ENCODE measurements at regions not wholly inside any gene's neighbourhood (a gene's known extent, or its start where the extent isn't known, plus 50 kb on each side); places are given as distances from the start of the nearest gene placed in this dataset.

GRCh38 chr6:184161-184700 is 108.1 kb upstream of the DUSP22 start:
- TF ChIP-seq, protein P1, sequence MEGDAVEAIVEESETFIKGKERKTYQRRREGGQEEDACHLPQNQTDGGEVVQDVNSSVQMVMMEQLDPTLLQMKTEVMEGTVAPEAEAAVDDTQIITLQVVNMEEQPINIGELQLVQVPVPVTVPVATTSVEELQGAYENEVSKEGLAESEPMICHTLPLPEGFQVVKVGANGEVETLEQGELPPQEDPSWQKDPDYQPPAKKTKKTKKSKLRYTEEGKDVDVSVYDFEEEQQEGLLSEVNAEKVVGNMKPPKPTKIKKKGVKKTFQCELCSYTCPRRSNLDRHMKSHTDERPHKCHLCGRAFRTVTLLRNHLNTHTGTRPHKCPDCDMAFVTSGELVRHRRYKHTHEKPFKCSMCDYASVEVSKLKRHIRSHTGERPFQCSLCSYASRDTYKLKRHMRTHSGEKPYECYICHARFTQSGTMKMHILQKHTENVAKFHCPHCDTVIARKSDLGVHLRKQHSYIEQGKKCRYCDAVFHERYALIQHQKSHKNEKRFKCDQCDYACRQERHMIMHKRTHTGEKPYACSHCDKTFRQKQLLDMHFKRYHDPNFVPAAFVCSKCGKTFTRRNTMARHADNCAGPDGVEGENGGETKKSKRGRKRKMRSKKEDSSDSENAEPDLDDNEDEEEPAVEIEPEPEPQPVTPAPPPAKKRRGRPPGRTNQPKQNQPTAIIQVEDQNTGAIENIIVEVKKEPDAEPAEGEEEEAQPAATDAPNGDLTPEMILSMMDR (conservative IDR thresholded peaks at IDR 0.05; ENCODE audit: low read depth, low read length) = no peak
- no peak for TF ChIP-seq EZH2 (IDR thresholded peaks at IDR 0.05; ENCODE audit: borderline replicate concordance, low read depth, low read length, poor library complexity, severe bottlenecking)

Measured in A673 (cell line).